ENCODE measurements at regions not wholly inside any gene's neighbourhood (a gene's known extent, or its start where the extent isn't known, plus 50 kb on each side); places are given as distances from the start of the nearest gene placed in this dataset.

DNA sequence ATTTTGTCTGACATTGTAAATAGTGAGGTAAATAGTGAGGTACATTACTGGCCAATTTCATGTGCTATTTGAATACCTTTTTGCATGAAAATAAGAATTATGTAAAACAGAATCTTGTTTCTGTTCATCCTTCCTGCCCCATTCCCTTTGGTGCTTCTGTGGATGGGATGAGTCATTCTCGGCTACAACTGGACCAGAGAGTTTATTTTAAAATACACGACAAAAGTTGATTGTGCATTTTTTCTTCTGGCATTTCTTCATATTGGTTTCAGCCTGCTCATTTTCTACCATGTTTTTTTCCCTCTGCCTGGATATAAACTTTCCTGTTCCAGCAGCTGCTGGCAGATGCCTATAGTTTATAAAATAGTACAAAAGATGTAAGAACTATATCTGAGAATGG, 107.5 kb downstream of the CYSLTR2 start:
- DNase-seq = no peak

GRCh38 chr13:48769107-48769704, 115.5 kb downstream of the CYSLTR2 start:
- DNase-seq = peak; percentile 85

DNA sequence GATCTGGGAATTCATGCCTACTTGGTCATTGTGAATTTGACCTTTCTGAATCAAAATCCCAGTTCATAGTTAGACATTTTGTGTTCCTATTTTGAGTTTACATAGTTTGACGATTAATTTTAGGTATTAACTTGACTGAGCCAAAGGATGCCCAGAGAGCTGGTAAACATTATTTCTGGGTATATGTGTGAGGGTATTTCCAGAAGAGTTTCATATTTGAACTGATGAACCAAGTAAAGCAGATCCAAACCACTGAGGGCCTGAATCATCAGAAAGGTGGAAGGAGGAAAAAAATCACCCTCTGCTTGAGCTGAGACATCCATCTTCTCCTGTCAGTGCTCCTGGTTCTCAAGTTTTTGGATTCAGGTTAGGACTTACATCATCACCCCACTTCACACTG, 116.6 kb downstream of the CYSLTR2 start:
- DNase-seq = no peak

GRCh38 chr13:48772908-48773307, 119.2 kb downstream of the CYSLTR2 start:
- no peak for DNase-seq

DNA sequence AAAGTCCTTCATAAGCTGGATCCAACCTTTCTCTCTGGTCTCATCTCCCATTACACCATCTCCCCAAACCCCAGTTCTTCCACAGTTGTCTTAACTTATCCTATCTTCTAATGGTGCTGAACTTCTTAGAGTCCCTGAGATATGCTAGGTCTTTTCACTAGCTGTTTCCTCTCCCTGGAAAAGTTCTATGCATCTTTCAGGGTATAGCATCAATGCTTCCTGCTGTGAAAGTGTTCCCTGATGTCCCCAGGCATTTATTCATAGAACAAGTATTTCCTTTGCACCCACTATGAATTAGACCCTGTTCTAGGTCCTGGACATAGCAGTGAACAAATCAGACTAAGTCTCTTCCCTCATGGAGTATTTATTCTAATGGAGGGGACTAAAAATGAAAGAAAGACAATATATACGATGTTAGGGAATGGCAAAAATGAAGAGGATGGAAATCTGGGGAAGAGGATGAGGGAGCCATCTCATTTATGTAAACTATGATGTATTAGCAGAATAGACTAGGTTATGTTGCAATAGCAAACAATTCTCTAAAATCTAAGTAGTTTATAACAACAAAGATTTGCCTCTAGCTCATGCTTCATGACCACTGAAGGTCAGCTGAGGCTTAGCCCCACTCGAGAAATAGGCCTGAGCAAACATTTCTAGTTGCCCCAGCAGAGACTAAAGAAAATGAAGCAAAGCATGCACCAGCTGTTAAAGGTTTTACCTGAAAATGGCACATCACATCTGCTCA, 120.0 kb downstream of the CYSLTR2 start:
- no peak for DNase-seq

DNA sequence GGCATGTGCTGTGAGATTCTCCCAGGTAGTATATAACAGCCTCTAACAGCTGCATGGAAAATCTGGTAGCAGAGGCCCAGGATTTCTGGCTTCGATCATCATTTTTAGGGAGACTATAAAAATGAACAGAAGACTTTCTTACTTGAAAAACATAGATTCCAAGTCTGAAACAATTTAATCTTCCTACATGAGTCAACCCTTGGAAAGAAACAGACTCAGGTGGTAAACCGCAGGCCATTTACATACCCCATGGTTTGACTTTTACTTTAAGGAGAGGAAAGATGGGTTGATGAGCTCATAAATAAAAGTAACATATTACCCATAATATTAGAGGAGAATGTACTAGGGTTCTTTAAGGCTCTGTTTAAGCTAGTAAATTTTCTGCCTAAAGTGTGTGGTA, 121.6 kb downstream of the CYSLTR2 start:
- DNase-seq = no peak

DNA sequence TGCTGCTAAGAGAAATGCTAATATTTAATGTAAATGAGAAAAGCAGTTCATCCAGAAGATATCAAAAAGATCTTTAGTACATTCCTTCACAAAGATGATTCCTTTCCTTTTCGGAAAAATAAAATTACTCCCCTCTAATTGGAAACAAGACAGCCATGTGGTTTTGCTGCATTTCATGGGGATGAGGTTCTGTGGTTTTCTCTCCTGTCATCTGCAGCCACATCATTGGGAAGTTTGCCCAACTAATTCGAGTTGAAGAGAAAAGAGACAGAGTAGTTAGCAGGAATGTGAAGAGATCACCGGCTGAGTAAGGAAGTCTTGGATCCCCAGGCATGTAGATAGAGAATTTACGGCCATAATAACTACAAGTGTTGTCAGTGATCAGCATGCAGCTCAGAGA, 122.1 kb downstream of the CYSLTR2 start:
- DNase-seq = peak; percentile 66

DNA sequence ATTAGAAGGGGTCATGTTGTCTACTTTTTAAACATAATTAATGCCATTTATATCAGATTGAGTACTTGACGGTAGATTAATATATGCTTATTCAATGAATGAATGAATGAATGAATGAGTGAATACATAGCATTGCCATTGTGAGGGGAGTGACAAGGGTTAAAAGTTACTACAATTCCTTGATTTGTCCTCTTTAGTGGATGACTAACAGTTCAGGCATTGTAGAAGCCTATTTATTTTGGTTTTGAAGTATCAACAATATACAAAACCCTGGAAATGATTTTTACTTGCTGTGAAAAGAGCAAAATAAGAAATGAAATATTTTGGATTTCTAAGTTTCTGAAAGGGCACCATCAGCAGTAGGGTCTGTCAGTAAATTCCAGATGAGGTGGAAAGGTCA, 122.7 kb downstream of the CYSLTR2 start:
- no peak for DNase-seq

DNA sequence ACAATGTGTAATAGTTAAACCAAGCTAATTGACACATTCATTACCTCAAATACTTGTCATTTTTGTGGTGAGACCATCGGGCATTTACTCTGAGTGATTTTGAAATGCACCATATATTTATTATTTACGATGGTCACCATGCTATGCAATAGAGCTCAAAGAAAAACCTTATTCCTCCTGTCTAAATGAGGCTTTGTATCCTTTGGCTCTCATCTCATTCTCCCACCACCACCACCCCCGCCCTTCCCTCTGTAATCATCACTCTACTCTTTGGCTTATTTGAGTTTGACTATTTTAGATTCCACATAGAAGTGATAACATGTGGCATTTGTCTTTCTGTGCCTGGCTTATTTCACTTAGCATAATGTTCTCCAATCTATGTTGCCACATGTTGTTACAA, 124.9 kb downstream of the CYSLTR2 start:
- no peak for DNase-seq

DNA sequence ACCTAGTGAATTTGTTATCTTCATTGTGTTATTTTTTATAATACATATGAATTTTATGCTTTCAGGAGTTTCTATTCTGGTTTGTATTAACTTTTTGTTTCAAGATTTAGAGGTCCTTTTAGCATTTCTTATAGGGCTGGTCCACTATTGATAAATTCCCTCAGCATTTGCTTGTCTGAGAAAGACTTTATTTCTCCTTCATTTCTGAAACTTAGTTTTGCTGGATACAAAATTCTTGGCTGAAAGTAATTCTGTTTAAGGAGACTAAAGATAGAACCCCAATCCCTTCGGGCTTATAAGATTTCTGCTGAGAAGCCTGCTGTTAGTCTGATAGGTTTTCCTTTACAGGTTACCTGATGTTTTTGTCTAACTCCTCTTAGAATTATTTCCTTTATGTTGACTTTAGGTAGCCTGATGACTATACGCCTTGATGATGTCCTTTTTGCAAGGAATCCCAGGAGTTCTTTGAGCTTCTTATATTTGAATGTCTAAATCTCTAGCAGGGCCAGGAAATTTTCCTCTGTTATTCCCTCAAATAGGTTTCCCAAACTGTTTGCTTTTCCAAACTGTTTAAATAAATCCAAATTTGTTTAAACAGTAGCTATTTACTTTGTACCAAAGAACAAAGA, 127.1 kb downstream of the CYSLTR2 start:
- DNase-seq = no peak

DNA sequence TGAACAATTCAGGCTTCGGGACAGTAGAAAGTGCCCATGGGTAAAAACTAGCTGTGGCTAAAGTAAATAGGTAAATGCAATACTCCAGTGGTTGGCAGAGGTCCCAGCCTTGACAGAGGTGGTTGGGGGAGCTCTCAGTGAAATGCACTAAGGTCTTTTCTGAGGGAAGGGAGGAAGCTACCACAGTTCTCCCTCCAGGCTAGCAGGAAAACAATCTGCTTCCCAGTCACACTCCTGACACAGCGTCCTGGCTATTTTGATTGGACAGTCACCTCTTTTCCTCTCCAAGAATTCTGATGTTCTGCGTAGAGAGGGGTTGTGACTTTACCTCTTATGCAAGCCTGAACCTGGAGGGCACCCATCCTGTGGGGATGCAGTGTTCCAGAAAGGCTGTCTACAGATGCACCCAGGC, 128.7 kb downstream of the CYSLTR2 start:
- DNase-seq = no peak

DNA sequence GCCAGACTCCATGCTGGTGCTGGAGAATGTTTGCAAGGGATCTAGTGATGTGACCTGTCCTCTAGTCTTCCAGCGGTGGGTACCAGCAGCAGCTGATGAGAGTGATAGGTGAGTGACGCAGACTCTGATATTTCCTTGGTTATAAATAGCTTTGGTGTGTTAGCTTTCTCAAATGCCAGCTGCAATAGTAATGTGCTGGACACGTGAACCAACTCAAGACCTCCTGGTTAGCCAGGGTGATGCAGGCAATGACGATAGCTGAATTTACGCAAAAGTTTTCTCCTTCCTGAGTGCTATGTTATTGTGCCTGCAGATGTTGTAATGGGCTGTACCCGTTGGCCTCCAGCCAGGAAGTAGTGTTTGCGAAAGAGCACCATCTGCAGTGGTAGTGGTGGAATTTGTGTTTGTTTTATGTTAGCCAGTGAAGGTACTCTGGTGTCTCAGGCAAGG, 129.5 kb downstream of the CYSLTR2 start:
- DNase-seq = no peak

DNA sequence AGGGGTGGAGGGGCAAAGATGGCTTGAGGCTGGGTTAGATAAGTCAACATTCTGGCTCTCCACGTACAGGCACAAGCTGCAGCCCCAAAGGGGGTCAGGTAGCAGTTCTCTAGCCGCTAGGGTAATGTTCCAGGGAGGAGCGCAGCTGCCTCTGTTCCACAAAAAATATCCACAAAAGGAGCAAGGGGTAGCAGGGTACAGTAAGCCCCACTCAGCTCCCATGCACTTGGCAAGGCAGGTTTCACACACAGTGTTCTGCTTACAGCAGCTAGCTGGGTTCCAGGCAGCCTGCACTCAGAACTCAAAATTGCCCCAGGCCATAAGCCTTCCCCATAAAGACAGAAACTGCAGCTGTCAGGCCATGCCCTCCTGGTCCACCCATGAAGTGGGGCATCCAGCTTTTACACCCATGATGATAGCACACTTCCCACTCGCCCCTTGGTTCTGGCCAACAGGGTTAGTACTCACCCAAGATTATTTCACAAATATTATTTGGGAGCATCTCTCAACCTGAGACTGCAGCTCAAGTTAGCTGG, 130.0 kb downstream of the CYSLTR2 start:
- no peak for DNase-seq

GRCh38 chr13:48784916-48785548, 131.3 kb downstream of the CYSLTR2 start:
- DNase-seq = no peak

DNA sequence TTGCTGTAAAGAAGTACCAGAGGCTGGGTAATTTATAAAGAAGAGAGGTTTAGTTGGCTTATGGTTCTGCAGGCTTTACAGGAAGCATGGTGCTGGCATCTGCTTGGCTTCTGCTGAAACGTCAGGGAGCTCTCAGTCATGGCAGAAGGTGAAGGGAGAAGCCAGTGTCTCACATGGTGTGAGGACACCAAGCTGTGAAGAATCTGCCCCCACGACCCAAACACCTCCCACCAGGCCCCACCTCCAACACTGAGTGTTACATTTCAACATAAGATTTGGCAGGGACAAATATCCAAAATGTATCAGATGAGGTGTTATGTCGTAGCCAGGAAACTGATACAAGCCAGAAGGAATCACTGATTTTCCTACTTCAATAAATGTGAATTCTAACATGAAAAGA, 136.5 kb downstream of the CYSLTR2 start:
- no peak for DNase-seq

GRCh38 chr13:48790966-48791365, 137.2 kb downstream of the CYSLTR2 start:
- DNase-seq = no peak

GRCh38 chr13:48797127-48797526, 143.4 kb downstream of the CYSLTR2 start:
- no peak for DNase-seq

GRCh38 chr13:48797761-48798160, 144.0 kb downstream of the CYSLTR2 start:
- DNase-seq = no peak

GRCh38 chr13:48798180-48798579, 144.5 kb downstream of the CYSLTR2 start:
- DNase-seq = no peak

- DNase-seq = no peak
Measured at GRCh38 chr13:48801255-48801654, 147.5 kb downstream of the CYSLTR2 start.

GRCh38 chr13:48804821-48805601, 151.3 kb downstream of the CYSLTR2 start:
- no peak for DNase-seq

- no peak for DNase-seq
Measured at GRCh38 chr13:48806522-48806921, 152.8 kb downstream of the CYSLTR2 start.

DNA sequence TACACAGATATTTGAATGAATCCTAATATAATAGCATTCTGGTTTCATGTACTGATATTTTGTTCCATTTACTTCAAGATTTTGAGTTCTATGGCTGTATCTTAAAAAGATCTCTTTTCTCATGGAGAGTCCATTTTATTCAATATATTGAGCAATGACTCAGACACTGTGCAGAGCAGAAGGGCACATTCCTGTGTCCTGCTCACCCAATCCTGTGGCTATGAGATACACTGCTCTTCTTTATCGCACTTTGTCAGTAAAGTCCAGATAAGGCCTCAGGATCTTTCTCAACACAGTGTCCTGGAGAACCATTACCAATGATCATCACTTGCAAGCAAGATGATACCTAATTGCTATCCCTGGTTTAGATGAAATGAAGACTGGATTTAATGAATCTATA, 155.0 kb downstream of the CYSLTR2 start:
- DNase-seq = no peak

Measured in amniotic stem cell (primary cell).